Vagina (tissue), 2 donors: ENCODE measurements at regions not wholly inside any gene's neighbourhood (a gene's known extent, or its start where the extent isn't known, plus 50 kb on each side); places are given as distances from the start of the nearest gene placed in this dataset.
"Not testable (repeated sequence)": the region's sequence is repeated elsewhere in the genome, so short reads cannot be mapped to it uniquely, and the experiment has no call there.

Experiments used
- DNase-seq, 2 donors: peaks; one replicate each; pipeline ENCODE4 v3.0.0-alpha.2; 2017; ENCODE audit errors: extremely low spot score in 2 of 2
- H3K27ac ChIP-seq: fragments of 200-600 bp; sonication (generic); one replicate; pipeline ENCODE4 v1.5.1; 2019
- H3K27me3 ChIP-seq: fragments of 200-600 bp; sonication (generic); one replicate; pipeline ENCODE4 v1.5.1; 2019
- H3K36me3 ChIP-seq, 2 donors: fragments of 200-600 bp; sonication (generic); one replicate each; pipeline ENCODE4 v1.5.1; 2017 to 2019
- H3K4me1 ChIP-seq: fragments of 200-600 bp; sonication (generic); one replicate; pipeline ENCODE4 v1.5.1; 2019
- H3K4me3 ChIP-seq, 2 donors: fragments of 200-600 bp; sonication (generic); 1 replicate in 1 of 2; 2 replicates in 1 of 2; pipeline ENCODE4 v1.5.1; 2016 to 2019
- H3K9me3 ChIP-seq: fragments of 200-600 bp; sonication (generic); one replicate; pipeline ENCODE4 v1.5.1; 2019
- POLR2A ChIP-seq, 2 donors: fragments of 450-650 bp; IDR thresholded peaks; one replicate each; pipeline ENCODE4 v1.6.1; 2017; ENCODE audit warnings: antibody characterized with exemption in 2 of 2, mild to moderate bottlenecking in 2 of 2, moderate library complexity in 2 of 2
- POLR2AphosphoS5 ChIP-seq, 2 donors: sonication (generic); formaldehyde crosslinking; IDR thresholded peaks; one replicate each; pipeline ENCODE4 v1.9.0; 2017; ENCODE audit warnings: antibody characterized with exemption in 2 of 2, mild to moderate bottlenecking in 2 of 2, low read depth in 1 of 2; ENCODE audit not compliant: insufficient read depth in 1 of 2
- intact Hi-C: fragments of 100-400 bp; cut with DNase I; formaldehyde crosslinking; loops from one replicate; pipeline ENCODE4 v1.15.1; 2023
- TF ChIP-seq, protein P1 (sequence below), 3 experiments: fragments of 450-650 bp in 2 of 3; fragments of 200-600 bp in 1 of 3; sonication (generic) in 1 of 3; IDR thresholded peaks; one replicate each; pipeline ENCODE4 v1.5.1; 2017 to 2019; ENCODE audit warnings: antibody characterized with exemption in 3 of 3, mild to moderate bottlenecking in 2 of 3, moderate library complexity in 2 of 3

GRCh38 chr14:53621921-53622320 lies 334.7 kb downstream of the BMP4 start:
- Histone ChIP-seq H3K27me3 (no peaks in the 10 kb centered on the region), H3K4me3 (no peak overlapping the region), H3K9me3 (no peaks in the 10 kb centered on the region), H3K4me1 (peaks cover 10% of the 10 kb centered on the region), H3K27ac (no peak overlapping the region), H3K36me3 (no peaks in the 10 kb centered on the region)
- no peak for TF ChIP-seq POLR2AphosphoS5 (IDR thresholded peaks at IDR 0.05; ENCODE audit: insufficient read depth in 1 of 2, low read depth in 1 of 2)
- no peak for TF ChIP-seq POLR2A (IDR thresholded peaks at IDR 0.05)
- TF ChIP-seq, protein P1, sequence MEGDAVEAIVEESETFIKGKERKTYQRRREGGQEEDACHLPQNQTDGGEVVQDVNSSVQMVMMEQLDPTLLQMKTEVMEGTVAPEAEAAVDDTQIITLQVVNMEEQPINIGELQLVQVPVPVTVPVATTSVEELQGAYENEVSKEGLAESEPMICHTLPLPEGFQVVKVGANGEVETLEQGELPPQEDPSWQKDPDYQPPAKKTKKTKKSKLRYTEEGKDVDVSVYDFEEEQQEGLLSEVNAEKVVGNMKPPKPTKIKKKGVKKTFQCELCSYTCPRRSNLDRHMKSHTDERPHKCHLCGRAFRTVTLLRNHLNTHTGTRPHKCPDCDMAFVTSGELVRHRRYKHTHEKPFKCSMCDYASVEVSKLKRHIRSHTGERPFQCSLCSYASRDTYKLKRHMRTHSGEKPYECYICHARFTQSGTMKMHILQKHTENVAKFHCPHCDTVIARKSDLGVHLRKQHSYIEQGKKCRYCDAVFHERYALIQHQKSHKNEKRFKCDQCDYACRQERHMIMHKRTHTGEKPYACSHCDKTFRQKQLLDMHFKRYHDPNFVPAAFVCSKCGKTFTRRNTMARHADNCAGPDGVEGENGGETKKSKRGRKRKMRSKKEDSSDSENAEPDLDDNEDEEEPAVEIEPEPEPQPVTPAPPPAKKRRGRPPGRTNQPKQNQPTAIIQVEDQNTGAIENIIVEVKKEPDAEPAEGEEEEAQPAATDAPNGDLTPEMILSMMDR (IDR thresholded peaks at IDR 0.05) = no peak
- intact Hi-C loops = no loop called here
- DNase-seq = no peak

- no peaks in the 10 kb centered on the region for H3K27me3 ChIP-seq
- H3K36me3 ChIP-seq = no peaks in the 10 kb centered on the region
- no peak for DNase-seq
- peaks cover 10% of the 10 kb centered on the region for H3K4me1 ChIP-seq
- no peak overlapping the region for H3K4me3 ChIP-seq
- no peak overlapping the region for H3K27ac ChIP-seq
- TF ChIP-seq POLR2A (IDR thresholded peaks at IDR 0.05) = no peak
- TF ChIP-seq, protein P1 (IDR thresholded peaks at IDR 0.05) = no peak
- TF ChIP-seq POLR2AphosphoS5 (IDR thresholded peaks at IDR 0.05; ENCODE audit: insufficient read depth in 1 of 2, low read depth in 1 of 2) = no peak
- intact Hi-C loops = no loop called here
- H3K9me3 ChIP-seq = no peaks in the 10 kb centered on the region
These were observed 335.2 kb downstream of the BMP4 start for GRCh38 chr14:53621433-53621832.

DNA sequence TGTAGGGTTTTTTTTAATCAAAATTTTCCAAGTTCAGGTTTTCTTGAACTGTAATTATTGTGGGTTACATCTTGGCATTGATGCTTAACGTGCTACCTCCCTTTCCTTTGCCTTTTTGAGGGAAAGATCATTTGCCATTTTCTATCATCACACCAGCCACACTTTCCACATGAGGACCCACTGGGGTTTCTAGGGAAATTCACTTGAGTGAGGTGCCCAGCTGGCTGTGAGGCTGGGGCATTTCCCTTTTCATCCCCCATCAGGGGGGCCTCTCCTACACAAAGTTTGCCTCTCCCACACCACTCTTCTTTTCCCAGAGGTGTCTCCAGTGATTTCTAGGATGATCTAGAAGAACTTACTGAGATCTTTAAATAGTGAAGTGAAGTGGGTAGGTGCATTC lies 335.7 kb downstream of the BMP4 start:
- intact Hi-C loops = no loop called here
- Histone ChIP-seq H3K9me3 (no peaks in the 10 kb centered on the region), H3K36me3 (no peaks in the 10 kb centered on the region), H3K27ac (no peak overlapping the region), H3K4me3 (no peak overlapping the region), H3K27me3 (no peaks in the 10 kb centered on the region), H3K4me1 (peaks cover 10% of the 10 kb centered on the region)
- TF ChIP-seq, protein P1 (IDR thresholded peaks at IDR 0.05) = no peak
- TF ChIP-seq POLR2AphosphoS5 (IDR thresholded peaks at IDR 0.05; ENCODE audit: insufficient read depth in 1 of 2, low read depth in 1 of 2) (no peak), POLR2A (IDR thresholded peaks at IDR 0.05) (no peak)
- DNase-seq = no peak

- no peak overlapping the region for H3K4me3 ChIP-seq
- DNase-seq = no peak
- no peaks in the 10 kb centered on the region for H3K9me3 ChIP-seq
- TF ChIP-seq POLR2AphosphoS5 (IDR thresholded peaks at IDR 0.05; ENCODE audit: insufficient read depth in 1 of 2, low read depth in 1 of 2) = no peak
- TF ChIP-seq POLR2A (IDR thresholded peaks at IDR 0.05) = no peak
- TF ChIP-seq, protein P1 (IDR thresholded peaks at IDR 0.05) = no peak
- no peaks in the 10 kb centered on the region for H3K27me3 ChIP-seq
- no peak overlapping the region for H3K27ac ChIP-seq
- H3K36me3 ChIP-seq = no peaks in the 10 kb centered on the region
- intact Hi-C loops = no loop called here
- H3K4me1 ChIP-seq = peaks cover 10% of the 10 kb centered on the region
These were observed 336.3 kb downstream of the BMP4 start for GRCh38 chr14:53620317-53620716.

DNA sequence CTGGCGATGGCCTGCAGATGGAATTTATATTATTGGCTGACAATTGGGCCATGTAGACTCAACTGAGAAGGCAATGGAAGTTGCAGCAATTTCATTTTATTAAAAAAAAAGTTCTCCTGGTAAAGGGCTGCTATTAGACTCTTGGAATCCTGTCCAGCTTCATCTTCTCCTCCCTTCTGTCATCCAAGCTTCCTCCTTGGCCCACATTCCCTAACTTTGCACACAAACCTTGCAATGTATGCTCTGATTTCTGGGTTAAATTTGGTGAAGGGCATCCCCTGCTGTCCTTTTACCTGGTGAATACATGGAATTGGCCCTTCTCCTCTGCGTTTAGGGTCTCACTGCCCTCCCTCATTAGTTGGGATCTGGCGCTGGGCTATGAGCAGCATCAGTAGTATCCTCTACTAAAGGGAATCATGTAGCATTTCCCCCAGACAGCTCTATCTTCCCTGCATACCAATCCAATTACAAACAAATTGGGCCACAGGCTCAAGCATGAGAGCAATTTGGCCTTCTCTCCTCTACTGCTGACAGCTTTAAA lies 336.9 kb downstream of the BMP4 start:
- H3K27me3 ChIP-seq = no peaks in the 10 kb centered on the region
- intact Hi-C loops = no loop called here
- H3K4me1 ChIP-seq = peaks cover 10% of the 10 kb centered on the region
- DNase-seq = no peak
- H3K27ac ChIP-seq = no peak overlapping the region
- TF ChIP-seq POLR2A (IDR thresholded peaks at IDR 0.05) = no peak
- TF ChIP-seq, protein P1 (IDR thresholded peaks at IDR 0.05) = no peak
- no peak for TF ChIP-seq POLR2AphosphoS5 (IDR thresholded peaks at IDR 0.05; ENCODE audit: insufficient read depth in 1 of 2, low read depth in 1 of 2)
- no peaks in the 10 kb centered on the region for H3K9me3 ChIP-seq
- no peaks in the 10 kb centered on the region for H3K36me3 ChIP-seq
- no peak overlapping the region for H3K4me3 ChIP-seq

GRCh38 chr14:53616536-53616935 lies 340.1 kb downstream of the BMP4 start:
- DNase-seq, H3K4me3 ChIP-seq, H3K36me3 ChIP-seq, H3K9me3 ChIP-seq, H3K27ac ChIP-seq, H3K4me1 ChIP-seq, intact Hi-C loops, H3K27me3 ChIP-seq: not testable (repeated sequence)
